Testis (tissue), 2 donors: ENCODE measurements at regions not wholly inside any gene's neighbourhood (a gene's known extent, or its start where the extent isn't known, plus 50 kb on each side); places are given as distances from the start of the nearest gene placed in this dataset.

ENCODE experiments used
- POLR2A ChIP-seq: fragments of 450-650 bp; IDR thresholded peaks from one replicate; pipeline ENCODE4 v1.6.1; 2017; ENCODE audit warnings: antibody characterized with exemption, mild to moderate bottlenecking, moderate library complexity
- TF ChIP-seq, protein P1 (sequence below), 3 experiments: fragments of 450-650 bp in 2 of 3; fragments of 200-600 bp in 1 of 3; sonication (generic) in 1 of 3; IDR thresholded peaks; one replicate each; pipeline ENCODE4 v1.5.1; 2016 to 2019; ENCODE audit warnings: antibody characterized with exemption in 3 of 3, mild to moderate bottlenecking in 2 of 3, moderate library complexity in 1 of 3

DNA sequence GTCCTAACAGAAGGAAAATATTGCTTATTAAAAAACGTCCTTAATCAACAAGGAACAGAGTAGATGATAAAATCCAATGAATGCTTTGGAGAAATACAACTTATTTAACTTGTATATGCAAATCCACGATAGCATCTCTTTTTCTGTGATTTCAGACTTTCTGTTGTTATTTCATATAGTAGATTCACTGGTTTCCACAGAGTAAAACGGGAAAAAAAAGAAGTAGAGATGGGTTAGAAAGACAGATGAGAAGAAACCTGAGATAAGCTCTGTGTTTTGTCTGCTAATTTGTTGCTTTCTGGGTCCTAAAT, 447.7 kb downstream of the RERGL start:
- TF ChIP-seq, protein P1, sequence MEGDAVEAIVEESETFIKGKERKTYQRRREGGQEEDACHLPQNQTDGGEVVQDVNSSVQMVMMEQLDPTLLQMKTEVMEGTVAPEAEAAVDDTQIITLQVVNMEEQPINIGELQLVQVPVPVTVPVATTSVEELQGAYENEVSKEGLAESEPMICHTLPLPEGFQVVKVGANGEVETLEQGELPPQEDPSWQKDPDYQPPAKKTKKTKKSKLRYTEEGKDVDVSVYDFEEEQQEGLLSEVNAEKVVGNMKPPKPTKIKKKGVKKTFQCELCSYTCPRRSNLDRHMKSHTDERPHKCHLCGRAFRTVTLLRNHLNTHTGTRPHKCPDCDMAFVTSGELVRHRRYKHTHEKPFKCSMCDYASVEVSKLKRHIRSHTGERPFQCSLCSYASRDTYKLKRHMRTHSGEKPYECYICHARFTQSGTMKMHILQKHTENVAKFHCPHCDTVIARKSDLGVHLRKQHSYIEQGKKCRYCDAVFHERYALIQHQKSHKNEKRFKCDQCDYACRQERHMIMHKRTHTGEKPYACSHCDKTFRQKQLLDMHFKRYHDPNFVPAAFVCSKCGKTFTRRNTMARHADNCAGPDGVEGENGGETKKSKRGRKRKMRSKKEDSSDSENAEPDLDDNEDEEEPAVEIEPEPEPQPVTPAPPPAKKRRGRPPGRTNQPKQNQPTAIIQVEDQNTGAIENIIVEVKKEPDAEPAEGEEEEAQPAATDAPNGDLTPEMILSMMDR (IDR thresholded peaks at IDR 0.05), result peak in 1 of 3 experiments; percentile 1
- no peak for TF ChIP-seq POLR2A
